HL-60 (cell line): ENCODE measurements at regions not wholly inside any gene's neighbourhood (a gene's known extent, or its start where the extent isn't known, plus 50 kb on each side); places are given as distances from the start of the nearest gene placed in this dataset.

Source experiments
- DNase-seq, 2 experiments: peaks; one replicate each; pipeline ENCODE4 v3.0.0-alpha.2; 2010 to 2020; ENCODE audit warnings: low read depth in 1 of 2, low spot score in 1 of 2
- H3K27ac ChIP-seq: fragments of 250-450 bp; sonication (Bioruptor Pico); replicated peaks from 2 replicates; pipeline ENCODE4 v1.5.1; 2020; ENCODE audit warnings: mild to moderate bottlenecking, moderate library complexity
- H3K27me3 ChIP-seq: fragments of 250-450 bp; sonication (Bioruptor Pico); 2 replicates; pipeline ENCODE4 v1.5.1; 2021; ENCODE audit warnings: mild to moderate bottlenecking, moderate library complexity; ENCODE audit not compliant: insufficient read depth, poor library complexity, severe bottlenecking
- H3K4me3 ChIP-seq: replicated peaks from 2 replicates; pipeline ENCODE4 v1.5.1; 2011; ENCODE audit warnings: mild to moderate bottlenecking, control low read depth, low read length; ENCODE audit not compliant: insufficient read depth
- CTCF ChIP-seq: IDR thresholded peaks from one replicate; pipeline ENCODE4 v1.5.1; 2011; ENCODE audit warnings: low read length, control low read depth, inconsistent platforms; ENCODE audit not compliant: insufficient read depth
- GABPA ChIP-seq: IDR thresholded peaks from 2 replicates; pipeline ENCODE4 v1.6.1; 2012; ENCODE audit warnings: low read depth
- POLR2AphosphoS5 ChIP-seq: IDR thresholded peaks from 2 replicates; pipeline ENCODE4 v1.6.1; 2012; ENCODE audit warnings: low read depth
- REST ChIP-seq: IDR thresholded peaks from 2 replicates; pipeline ENCODE4 v1.6.1; 2012; ENCODE audit warnings: low read depth; ENCODE audit not compliant: insufficient replicate concordance
- SPI1 ChIP-seq: IDR thresholded peaks from 2 replicates; pipeline ENCODE4 v1.6.1; 2012; ENCODE audit warnings: low read depth, mild to moderate bottlenecking, borderline replicate concordance

- Histone ChIP-seq H3K27ac (no peak overlapping the region), H3K4me3 (no peak overlapping the region), H3K27me3 (peaks cover 14% of the 10 kb centered on the region)
- no peak for DNase-seq
- TF ChIP-seq POLR2AphosphoS5 (no peak), REST (no peak), GABPA (no peak), SPI1 (no peak)
Measured at GRCh38 chr13:106922384-106922783, 354.4 kb upstream of the ARGLU1 start.

GRCh38 chr13:106919638-106920037 lies 351.7 kb upstream of the ARGLU1 start:
- no peak for DNase-seq
- no peak overlapping the region for H3K27ac ChIP-seq
- TF ChIP-seq REST = no peak
- TF ChIP-seq CTCF = no peak
- TF ChIP-seq GABPA = no peak
- no peak for TF ChIP-seq POLR2AphosphoS5
- no peak for TF ChIP-seq SPI1

GRCh38 chr13:106919133-106919532 lies 351.2 kb upstream of the ARGLU1 start:
- Histone ChIP-seq H3K27me3 (peaks cover 14% of the 10 kb centered on the region), H3K4me3 (no peak overlapping the region), H3K27ac (no peak overlapping the region)
- TF ChIP-seq REST (no peak), SPI1 (no peak), GABPA (no peak), POLR2AphosphoS5 (no peak), CTCF (no peak)
- no peak for DNase-seq

More at GRCh38 chr13:106919638-106920037, 351.7 kb upstream of the ARGLU1 start:
- peaks cover 14% of the 10 kb centered on the region for H3K27me3 ChIP-seq
- no peak overlapping the region for H3K4me3 ChIP-seq

GRCh38 chr13:106918557-106918860 lies 350.6 kb upstream of the ARGLU1 start:
- H3K27me3 ChIP-seq = peaks cover 14% of the 10 kb centered on the region
- H3K27ac ChIP-seq = no peak overlapping the region
- no peak for DNase-seq
- no peak for TF ChIP-seq SPI1
- no peak for TF ChIP-seq GABPA
- no peak for TF ChIP-seq REST
- no peak for TF ChIP-seq POLR2AphosphoS5
- no peak for TF ChIP-seq CTCF
- no peak overlapping the region for H3K4me3 ChIP-seq
